NCI-H748 treated with DMSO at 0.1 percent for 48 hours (cell line): ENCODE measurements at regions not wholly inside any gene's neighbourhood (a gene's known extent, or its start where the extent isn't known, plus 50 kb on each side); places are given as distances from the start of the nearest gene placed in this dataset.

Experiments used
- DNase-seq: peaks from one replicate; lab custom pipeline; 2025; lab: John Stamatoyannopoulos, UW

GRCh38 chr3:28088811-28089526 is 152.4 kb upstream of the CMC1 start:
- DNase-seq: no peak

GRCh38 chr3:28089527-28089897 is 151.9 kb upstream of the CMC1 start:
- no peak for DNase-seq

- no peak for DNase-seq
These were observed 142.1 kb upstream of the CMC1 start for GRCh38 chr3:28099296-28099695.

- no peak for DNase-seq
These were observed 139.7 kb upstream of the CMC1 start for GRCh38 chr3:28101705-28102104.

GRCh38 chr3:28103861-28104260 is 137.6 kb upstream of the CMC1 start:
- no peak for DNase-seq

GRCh38 chr3:28104896-28105534 is 136.4 kb upstream of the CMC1 start:
- DNase-seq: no peak

GRCh38 chr3:28109829-28110228 is 131.6 kb upstream of the CMC1 start:
- no peak for DNase-seq

- no peak for DNase-seq
These were observed 130.6 kb upstream of the CMC1 start for GRCh38 chr3:28110869-28111268.

- no peak for DNase-seq
These were observed 126.5 kb upstream of the CMC1 start for GRCh38 chr3:28114893-28115292.

GRCh38 chr3:28115316-28115715 is 126.1 kb upstream of the CMC1 start:
- no peak for DNase-seq

GRCh38 chr3:28117598-28117997 is 123.8 kb upstream of the CMC1 start:
- DNase-seq: no peak

GRCh38 chr3:28118087-28118486 is 123.3 kb upstream of the CMC1 start:
- no peak for DNase-seq

GRCh38 chr3:28122227-28122626 is 119.2 kb upstream of the CMC1 start:
- DNase-seq: no peak

GRCh38 chr3:28124882-28125281 is 116.5 kb upstream of the CMC1 start:
- DNase-seq: no peak

- DNase-seq: no peak
These were observed 116.1 kb upstream of the CMC1 start for GRCh38 chr3:28125342-28125741.

- no peak for DNase-seq
These were observed 110.6 kb upstream of the CMC1 start for GRCh38 chr3:28130836-28131235.

- DNase-seq: no peak
These were observed 108.5 kb upstream of the CMC1 start for GRCh38 chr3:28132941-28133340.

- no peak for DNase-seq
These were observed 107.2 kb upstream of the CMC1 start for GRCh38 chr3:28134198-28134597.

GRCh38 chr3:28134792-28135375 is 106.5 kb upstream of the CMC1 start:
- DNase-seq: no peak

- DNase-seq: no peak
These were observed 104.7 kb upstream of the CMC1 start for GRCh38 chr3:28136607-28137216.

- DNase-seq: no peak
These were observed 103.3 kb upstream of the CMC1 start for GRCh38 chr3:28138043-28138610.

- DNase-seq: no peak
These were observed 102.1 kb upstream of the CMC1 start for GRCh38 chr3:28139288-28139687.
